ENCODE measurements at regions not wholly inside any gene's neighbourhood (a gene's known extent, or its start where the extent isn't known, plus 50 kb on each side); places are given as distances from the start of the nearest gene placed in this dataset.

- no peak overlapping the region for H3K4me3 ChIP-seq (ENCODE audit: low read depth, low read length)
- in situ Hi-C loops (cut with HindIII; ENCODE audit: low sequenced_read_pairs), result no loop called here
- DNase-seq (ENCODE audit: low read depth, low spot score), result peak; percentile 9
- no peak for TF ChIP-seq CTCF (IDR thresholded peaks at IDR 0.05; ENCODE audit: low read depth, low read length)
Observed at GRCh38 chr7:114264023-114264422, 150.6 kb upstream of the FOXP2 start.

DNA sequence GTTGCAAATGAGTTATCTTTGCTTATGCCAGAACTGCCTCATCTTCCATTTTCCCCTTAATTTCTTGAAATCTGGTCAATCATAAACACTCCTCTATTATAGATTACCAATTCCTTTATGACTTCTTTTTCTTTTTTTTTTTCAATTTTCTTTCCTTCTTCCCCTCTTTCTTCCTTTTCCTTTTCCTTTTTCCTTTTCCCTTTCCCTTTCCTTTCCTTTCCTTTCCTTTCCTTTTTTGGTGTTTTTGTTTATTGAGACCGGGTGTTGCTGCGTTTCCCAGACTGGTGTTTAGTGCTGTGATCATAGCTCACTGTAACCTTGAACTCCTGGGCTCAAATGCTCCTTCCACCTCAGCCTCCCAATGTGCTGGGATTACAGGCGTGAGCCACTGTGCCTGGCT lies 151.4 kb upstream of the FOXP2 start:
- no peak overlapping the region for H3K4me3 ChIP-seq (ENCODE audit: low read depth, low read length)
- no peak for TF ChIP-seq CTCF (IDR thresholded peaks at IDR 0.05; ENCODE audit: low read depth, low read length)
- no peak for DNase-seq (ENCODE audit: low read depth, low spot score)
- in situ Hi-C loops (cut with HindIII; ENCODE audit: low sequenced_read_pairs), result no loop called here

- no peak for DNase-seq (ENCODE audit: low read depth, low spot score)
- in situ Hi-C loops (cut with HindIII; ENCODE audit: low sequenced_read_pairs), result no loop called here
- H3K4me3 ChIP-seq (ENCODE audit: low read depth, low read length), result no peak overlapping the region
- TF ChIP-seq CTCF (IDR thresholded peaks at IDR 0.05; ENCODE audit: low read depth, low read length), result no peak
Observed at GRCh38 chr7:114255404-114255841, 159.2 kb upstream of the FOXP2 start.

GRCh38 chr7:114243646-114244045 lies 171.0 kb upstream of the FOXP2 start:
- in situ Hi-C loops (cut with HindIII; ENCODE audit: low sequenced_read_pairs), result no loop called here
- DNase-seq (ENCODE audit: low read depth, low spot score), result peak; percentile 20

GRCh38 chr7:114242992-114243507 lies 171.6 kb upstream of the FOXP2 start:
- H3K4me3 ChIP-seq (ENCODE audit: low read depth, low read length), result no peak overlapping the region
- TF ChIP-seq CTCF (IDR thresholded peaks at IDR 0.05; ENCODE audit: low read depth, low read length), result no peak
- DNase-seq (ENCODE audit: low read depth, low spot score), result peak; percentile 41
- in situ Hi-C loops (cut with HindIII; ENCODE audit: low sequenced_read_pairs), result no loop called here

More at GRCh38 chr7:114243646-114244045, 171.0 kb upstream of the FOXP2 start:
- TF ChIP-seq CTCF (IDR thresholded peaks at IDR 0.05; ENCODE audit: low read depth, low read length), result no peak
- H3K4me3 ChIP-seq (ENCODE audit: low read depth, low read length), result no peak overlapping the region

GRCh38 chr7:114229246-114229645 lies 185.4 kb upstream of the FOXP2 start:
- no peak overlapping the region for H3K4me3 ChIP-seq (ENCODE audit: low read depth, low read length)
- in situ Hi-C loops (cut with HindIII; ENCODE audit: low sequenced_read_pairs), result no loop called here
- no peak for TF ChIP-seq CTCF (IDR thresholded peaks at IDR 0.05; ENCODE audit: low read depth, low read length)
- peak; percentile 19 for DNase-seq (ENCODE audit: low read depth, low spot score)

DNA sequence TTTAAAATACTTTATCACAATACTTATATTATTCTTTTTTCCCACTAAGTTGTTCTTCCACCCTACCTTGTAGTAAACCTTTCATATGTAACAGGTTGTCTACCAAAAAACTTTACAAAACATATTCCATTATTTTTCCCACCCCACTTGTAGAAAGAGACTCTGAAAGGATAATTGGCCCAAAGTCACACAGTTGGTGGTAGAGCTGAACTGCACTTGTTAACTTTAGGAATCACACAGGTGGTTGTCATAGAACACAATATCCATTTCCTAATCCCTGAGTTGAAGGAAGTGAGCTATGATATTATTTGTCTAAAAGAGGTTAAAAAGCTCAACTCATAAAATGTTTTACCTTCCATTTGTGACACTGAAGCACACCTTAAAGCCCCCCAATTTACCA lies 188.8 kb upstream of the FOXP2 start:
- no peak for DNase-seq (ENCODE audit: low read depth, low spot score)
- no peak for TF ChIP-seq CTCF (IDR thresholded peaks at IDR 0.05; ENCODE audit: low read depth, low read length)
- in situ Hi-C loops (cut with HindIII; ENCODE audit: low sequenced_read_pairs), result no loop called here
- H3K4me3 ChIP-seq (ENCODE audit: low read depth, low read length), result no peak overlapping the region
